GM23248 (cell line): ENCODE measurements at regions not wholly inside any gene's neighbourhood (a gene's known extent, or its start where the extent isn't known, plus 50 kb on each side); places are given as distances from the start of the nearest gene placed in this dataset.

ENCODE experiments used
- DNase-seq: peaks from one replicate; pipeline ENCODE4 v3.0.0-alpha.2; 2015
- H2AFZ ChIP-seq: fragments of 200-600 bp; sonication (generic); 2 replicates; pipeline ENCODE4 v1.6.1; 2016; ENCODE audit warnings: antibody characterized with exemption
- H3F3A ChIP-seq: fragments of 200-600 bp; sonication (generic); 2 replicates; pipeline ENCODE4 v1.6.1; 2016; ENCODE audit warnings: mild to moderate bottlenecking, antibody characterized with exemption, mixed run types; ENCODE audit not compliant: insufficient read depth
- H3K27ac ChIP-seq: fragments of 200-600 bp; sonication (generic); 2 replicates; pipeline ENCODE4 v1.5.1; 2016; ENCODE audit warnings: mild to moderate bottlenecking
- H3K27me3 ChIP-seq: fragments of 200-600 bp; sonication (generic); replicated peaks from 2 replicates; pipeline ENCODE4 v1.6.1; 2016; ENCODE audit warnings: mild to moderate bottlenecking; ENCODE audit not compliant: insufficient read depth
- H3K36me3 ChIP-seq: fragments of 200-600 bp; sonication (generic); 2 replicates; pipeline ENCODE4 v1.6.1; 2016; ENCODE audit warnings: low read depth, mild to moderate bottlenecking
- H3K4me1 ChIP-seq: fragments of 200-600 bp; sonication (generic); 2 replicates; pipeline ENCODE4 v1.6.1; 2016; ENCODE audit warnings: mild to moderate bottlenecking; ENCODE audit not compliant: insufficient read depth
- H3K4me2 ChIP-seq: fragments of 200-600 bp; sonication (generic); one replicate; pipeline ENCODE4 v1.6.1; 2016; ENCODE audit warnings: mild to moderate bottlenecking; ENCODE audit not compliant: unreplicated experiment
- H3K4me3 ChIP-seq: fragments of 200-600 bp; sonication (generic); 2 replicates; pipeline ENCODE4 v1.5.1; 2016; ENCODE audit warnings: mild to moderate bottlenecking
- H3K79me2 ChIP-seq: fragments of 200-600 bp; sonication (generic); 2 replicates; pipeline ENCODE4 v1.6.1; 2016; ENCODE audit warnings: mild to moderate bottlenecking; ENCODE audit not compliant: insufficient read depth
- H3K9ac ChIP-seq: fragments of 200-600 bp; sonication (generic); 2 replicates; pipeline ENCODE4 v1.6.1; 2016; ENCODE audit warnings: mild to moderate bottlenecking
- H3K9me2 ChIP-seq: fragments of 200-600 bp; sonication (generic); 2 replicates; pipeline ENCODE4 v1.6.1; 2016; ENCODE audit warnings: mixed run types, mild to moderate bottlenecking, moderate library complexity; ENCODE audit not compliant: insufficient read depth
- H3K9me3 ChIP-seq: fragments of 200-600 bp; sonication (generic); one replicate; pipeline ENCODE4 v1.6.1; 2017; ENCODE audit warnings: low read depth
- H4K20me1 ChIP-seq: fragments of 200-600 bp; sonication (generic); 2 replicates; pipeline ENCODE4 v1.6.0; 2016; ENCODE audit not compliant: insufficient read depth
- EZH2 ChIP-seq: fragments of 200-600 bp; sonication (generic); IDR thresholded peaks from 2 replicates; pipeline ENCODE4 v1.6.1; 2018; ENCODE audit warnings: antibody characterized with exemption, mild to moderate bottlenecking; ENCODE audit not compliant: insufficient read depth, poor library complexity, severe bottlenecking
- EZH2phosphoT487 ChIP-seq: fragments of 200-600 bp; sonication (generic); IDR thresholded peaks from 2 replicates; pipeline ENCODE4 v1.6.1; 2018; ENCODE audit warnings: antibody characterized with exemption, moderate library complexity, mild to moderate bottlenecking, low read depth; ENCODE audit not compliant: insufficient read depth
- WGBS, 2 experiments: methylation state at CpG; one replicate each; pipeline ENCODE4 v1.1.6; 2015 to 2017; ENCODE audit warnings: low lambda C conversion rate in 2 of 2, low coverage in 1 of 2; ENCODE audit errors: missing lambda C conversion rate in 2 of 2; 5-methylcytosine and 5-hydroxymethylcytosine counted together
- in situ Hi-C: fragments of 300-500 bp; cut with MboI; formaldehyde crosslinking; loops from 2 replicates; pipeline ENCODE4 v1.15.0; 2020

DNA sequence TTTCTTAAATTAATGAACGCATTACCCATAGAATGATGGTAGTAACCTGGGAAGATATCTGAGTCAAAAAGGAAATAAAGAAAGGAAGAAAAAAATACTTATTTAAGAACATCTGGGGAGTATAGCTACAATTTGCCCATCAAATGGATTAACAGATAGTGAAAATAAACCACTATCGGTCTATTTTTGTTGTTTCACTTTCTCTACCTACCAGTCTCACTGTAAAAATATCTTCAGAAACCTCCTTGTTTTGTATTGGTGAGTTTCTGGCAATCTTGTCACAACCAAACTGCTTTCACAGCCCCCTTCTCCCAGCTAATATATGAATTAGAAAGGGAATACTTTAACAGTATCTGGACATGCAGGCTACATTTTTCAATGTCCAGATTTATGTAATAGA, 783.5 kb downstream of the STPG2 start:
- no peak overlapping the region for H2AFZ ChIP-seq
- 31 to 35% methylated on average over 2 of the region's 2 CpGs for WGBS, 2 experiments
- no peaks in the 10 kb centered on the region for H3K27me3 ChIP-seq
- no peaks in the 10 kb centered on the region for H3K4me1 ChIP-seq
- no peaks in the 10 kb centered on the region for H3K9me3 ChIP-seq
- H3K27ac ChIP-seq, result no peak overlapping the region
- H3K79me2 ChIP-seq, result no peaks in the 10 kb centered on the region
- no peak for TF ChIP-seq EZH2
- no peak for TF ChIP-seq EZH2phosphoT487
- H3K36me3 ChIP-seq, result no peaks in the 10 kb centered on the region
- no peak overlapping the region for H3K4me2 ChIP-seq
- H3F3A ChIP-seq, result no peaks in the 10 kb centered on the region
- no peak overlapping the region for H3K4me3 ChIP-seq
- in situ Hi-C loops, result no loop called here
- no peaks in the 10 kb centered on the region for H4K20me1 ChIP-seq
- no peak overlapping the region for H3K9ac ChIP-seq
- DNase-seq, result no peak
- no peaks in the 10 kb centered on the region for H3K9me2 ChIP-seq

DNA sequence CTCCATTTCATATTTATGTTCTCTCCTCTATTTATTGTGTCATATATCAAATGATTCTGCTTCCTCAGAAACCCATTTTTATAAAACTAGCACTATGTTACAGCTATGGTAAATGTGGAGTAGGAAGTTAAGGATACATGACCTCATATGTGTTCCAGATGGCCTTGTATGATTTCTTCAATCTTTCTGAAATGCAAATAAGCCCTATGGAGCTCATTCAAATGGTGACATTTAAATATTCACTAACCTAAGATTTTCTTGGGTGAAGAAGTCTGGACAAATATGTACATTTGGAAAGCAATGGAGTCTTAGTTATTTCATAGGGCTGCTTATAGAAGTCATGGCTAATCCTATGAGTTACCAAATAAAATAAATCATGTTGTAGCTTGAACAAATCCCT, 782.5 kb downstream of the STPG2 start:
- Histone ChIP-seq H3K4me3 (no peak overlapping the region), H3K27ac (no peak overlapping the region), H3F3A (no peaks in the 10 kb centered on the region), H3K4me2 (no peak overlapping the region), H3K79me2 (no peaks in the 10 kb centered on the region), H3K36me3 (no peaks in the 10 kb centered on the region), H3K27me3 (no peaks in the 10 kb centered on the region), H4K20me1 (no peaks in the 10 kb centered on the region), H2AFZ (no peak overlapping the region), H3K9me2 (no peaks in the 10 kb centered on the region), H3K9me3 (no peaks in the 10 kb centered on the region), H3K9ac (no peak overlapping the region), H3K4me1 (no peaks in the 10 kb centered on the region)
- TF ChIP-seq EZH2phosphoT487, result no peak
- TF ChIP-seq EZH2, result no peak
- in situ Hi-C loops, result no loop called here
- DNase-seq, result no peak

DNA sequence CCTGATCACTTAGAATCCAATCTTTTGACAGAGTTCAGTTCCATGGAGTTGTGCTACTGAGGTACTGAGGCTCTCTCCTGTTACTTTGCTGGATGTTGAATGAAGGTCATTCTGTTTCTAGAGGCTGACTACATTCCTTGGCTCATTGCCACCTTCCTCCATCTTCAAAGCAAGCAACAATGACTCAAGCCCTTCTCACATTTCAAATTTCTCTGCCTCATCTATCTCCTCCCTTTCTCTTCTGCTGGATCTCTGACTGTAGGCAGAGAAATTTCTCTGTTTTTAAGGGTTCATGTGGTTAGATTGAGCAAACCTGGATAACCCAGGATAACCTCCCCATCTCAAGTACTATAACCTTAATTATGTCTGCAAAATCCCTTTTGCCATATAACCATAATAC, 775.4 kb downstream of the STPG2 start:
- Histone ChIP-seq H3K4me2 (no peak overlapping the region), H3K9me2 (no peaks in the 10 kb centered on the region), H3K4me3 (no peak overlapping the region), H3K4me1 (no peaks in the 10 kb centered on the region), H3K9ac (no peak overlapping the region), H2AFZ (no peak overlapping the region), H3K27ac (no peak overlapping the region), H3F3A (no peaks in the 10 kb centered on the region), H4K20me1 (no peaks in the 10 kb centered on the region), H3K27me3 (no peaks in the 10 kb centered on the region), H3K9me3 (no peaks in the 10 kb centered on the region), H3K36me3 (no peaks in the 10 kb centered on the region), H3K79me2 (no peaks in the 10 kb centered on the region)
- in situ Hi-C loops, result no loop called here
- DNase-seq, result peak; percentile 2
- TF ChIP-seq EZH2phosphoT487, result no peak
- no peak for TF ChIP-seq EZH2

DNA sequence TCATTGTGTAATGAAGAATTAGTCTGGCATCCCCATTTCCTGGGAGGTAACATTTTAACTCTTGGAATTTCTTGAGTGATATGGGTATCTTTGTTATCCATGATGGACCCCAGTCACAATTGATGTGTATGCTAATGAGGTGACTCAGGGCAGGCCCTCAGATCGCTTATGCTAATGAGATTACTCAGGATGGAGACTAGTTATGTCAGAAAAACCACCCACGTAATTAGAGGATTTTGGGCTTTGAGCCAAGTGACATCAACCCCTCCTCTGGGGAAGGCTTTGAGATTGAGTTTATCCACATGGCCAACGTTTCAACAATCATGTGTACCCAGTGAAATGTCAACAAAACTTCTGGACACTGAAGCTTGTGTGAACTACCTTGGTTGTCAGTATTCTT, 772.7 kb downstream of the STPG2 start:
- H3K36me3 ChIP-seq, result no peaks in the 10 kb centered on the region
- H2AFZ ChIP-seq, result no peak overlapping the region
- no peaks in the 10 kb centered on the region; the same call in 1 of the 2 replicates for H3K9me2 ChIP-seq
- in situ Hi-C loops, result no loop called here
- 1 to 3% methylated on average over 3 of the region's 3 CpGs for WGBS, 2 experiments
- no peak overlapping the region for H3K4me2 ChIP-seq
- H3K27me3 ChIP-seq, result no peaks in the 10 kb centered on the region
- H3K9me3 ChIP-seq, result no peaks in the 10 kb centered on the region
- H3K27ac ChIP-seq, result no peak overlapping the region
- no peaks in the 10 kb centered on the region for H3K79me2 ChIP-seq
- DNase-seq, result no peak
- H4K20me1 ChIP-seq, result no peaks in the 10 kb centered on the region
- H3K9ac ChIP-seq, result no peak overlapping the region
- H3K4me3 ChIP-seq, result no peak overlapping the region
- H3F3A ChIP-seq, result no peaks in the 10 kb centered on the region
- no peaks in the 10 kb centered on the region for H3K4me1 ChIP-seq
- TF ChIP-seq EZH2 (no peak), EZH2phosphoT487 (no peak)

DNA sequence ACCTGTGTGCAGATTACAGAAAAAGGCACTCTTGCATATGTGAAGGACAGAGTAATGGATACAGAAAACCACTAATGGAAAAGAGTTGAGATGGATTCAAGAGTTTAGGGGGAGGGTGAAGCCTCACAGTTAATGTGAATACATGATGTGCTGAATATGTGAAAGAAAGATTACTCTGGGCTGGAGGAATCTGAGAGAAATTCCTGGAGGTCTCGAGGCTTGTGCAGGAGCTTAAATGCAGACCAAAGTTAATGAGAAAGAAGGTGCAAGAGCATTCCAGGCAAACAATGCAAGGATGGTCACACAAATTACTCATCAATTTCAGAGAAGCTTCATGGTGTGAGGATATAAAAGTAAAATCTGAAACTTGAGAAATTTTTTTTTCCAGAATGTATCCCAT, 768.8 kb downstream of the STPG2 start:
- H3K9me2 ChIP-seq, result no peaks in the 10 kb centered on the region; the same call in 1 of the 2 replicates

More for the DNA sequence above, 768.8 kb downstream of the STPG2 start:
- no peaks in the 10 kb centered on the region for H3F3A ChIP-seq
- H3K4me1 ChIP-seq, result no peaks in the 10 kb centered on the region
- H4K20me1 ChIP-seq, result no peaks in the 10 kb centered on the region
- no peak overlapping the region for H3K4me3 ChIP-seq
- H3K27ac ChIP-seq, result no peak overlapping the region
- no peak for DNase-seq
- in situ Hi-C loops, result no loop called here
- 0% methylated on average over 1 of the region's 1 CpG for WGBS, 2 experiments
- H3K36me3 ChIP-seq, result no peaks in the 10 kb centered on the region
- no peaks in the 10 kb centered on the region for H3K79me2 ChIP-seq
- H3K9me3 ChIP-seq, result no peaks in the 10 kb centered on the region
- H2AFZ ChIP-seq, result no peak overlapping the region
- no peaks in the 10 kb centered on the region for H3K27me3 ChIP-seq
- no peak overlapping the region for H3K9ac ChIP-seq
- H3K4me2 ChIP-seq, result no peak overlapping the region
- TF ChIP-seq EZH2 (no peak), EZH2phosphoT487 (no peak)
